RCC 7860 (cell line): ENCODE measurements at regions not wholly inside any gene's neighbourhood (a gene's known extent, or its start where the extent isn't known, plus 50 kb on each side); places are given as distances from the start of the nearest gene placed in this dataset.
"Not testable (repeated sequence)": the region's sequence is repeated elsewhere in the genome, so short reads cannot be mapped to it uniquely, and the experiment has no call there.

Experiments used
- DNase-seq: peaks from one replicate; pipeline ENCODE4 v3.0.0-alpha.2; 2015; ENCODE audit warnings: low spot score
- FAIRE-seq: peaks from 2 replicates; lab custom pipeline; 2012; peaks lifted over from hg19 to GRCh38; lab: Jason Lieb, UNC

- FAIRE-seq = no peak
- DNase-seq = no peak
Observed at GRCh38 chr11:110347660-110348059, 51.2 kb upstream of the RDX start.

GRCh38 chr11:110349138-110349996, 53.0 kb upstream of the RDX start:
- FAIRE-seq (no peak), DNase-seq (peak; percentile 79)

- FAIRE-seq, DNase-seq: not testable (repeated sequence)
Observed at GRCh38 chr11:110349997-110350383, 53.6 kb upstream of the RDX start.

GRCh38 chr11:110355011-110355744, 58.8 kb upstream of the RDX start:
- DNase-seq (no peak), FAIRE-seq (no peak)

GRCh38 chr11:110356762-110357671, 60.6 kb upstream of the RDX start:
- DNase-seq = peak; percentile 92
- FAIRE-seq = peak; percentile 94

DNA sequence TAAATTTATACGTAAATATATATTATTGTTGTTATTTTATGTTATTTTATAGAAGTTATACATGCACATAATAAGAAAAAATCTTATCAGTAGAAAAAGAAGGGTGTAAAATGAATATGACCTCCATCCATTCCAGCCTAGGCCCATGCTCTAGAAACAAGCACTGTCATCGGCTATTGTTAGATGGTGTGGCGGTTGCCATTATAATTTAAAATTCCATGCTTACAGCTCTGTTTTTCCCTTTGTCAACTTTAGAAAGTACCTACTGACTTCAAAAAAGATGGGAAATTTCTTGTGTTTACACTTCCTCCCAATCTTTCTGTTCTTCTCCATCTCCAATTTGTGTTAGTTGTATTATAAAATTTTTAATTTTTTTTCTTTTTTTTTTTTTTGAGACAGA, 61.9 kb upstream of the RDX start:
- no peak for FAIRE-seq
- DNase-seq = no peak

DNA sequence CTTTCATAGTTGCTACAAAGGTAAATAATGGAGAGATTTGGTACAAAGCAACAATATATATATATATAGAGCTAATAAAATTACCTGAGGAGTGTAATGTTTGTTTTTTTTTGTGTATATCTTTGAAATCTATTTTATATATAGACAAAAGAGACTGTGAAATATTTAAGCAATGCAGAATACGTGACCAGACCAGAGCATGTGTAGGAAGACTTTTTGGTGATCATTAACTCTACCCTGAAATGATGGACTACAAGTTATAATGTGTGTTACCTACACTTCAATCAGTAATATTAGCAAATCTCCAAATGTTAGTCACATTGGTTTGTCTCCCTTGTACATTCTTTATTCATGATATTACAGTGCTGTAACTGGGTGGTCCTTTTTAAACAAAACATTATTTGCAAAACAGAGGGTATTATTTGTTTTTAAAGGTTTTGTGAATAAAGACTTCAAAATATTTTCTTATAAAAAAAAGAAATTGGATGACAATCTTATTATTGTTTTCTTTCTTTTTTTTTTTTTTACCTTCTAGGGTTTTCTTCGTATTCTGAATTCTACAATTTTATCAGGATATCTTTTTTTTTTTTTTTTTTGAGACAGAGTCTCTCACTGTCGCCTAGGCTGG, 64.5 kb upstream of the RDX start:
- peak; percentile 50 for FAIRE-seq
- not testable (repeated sequence) for DNase-seq

DNA sequence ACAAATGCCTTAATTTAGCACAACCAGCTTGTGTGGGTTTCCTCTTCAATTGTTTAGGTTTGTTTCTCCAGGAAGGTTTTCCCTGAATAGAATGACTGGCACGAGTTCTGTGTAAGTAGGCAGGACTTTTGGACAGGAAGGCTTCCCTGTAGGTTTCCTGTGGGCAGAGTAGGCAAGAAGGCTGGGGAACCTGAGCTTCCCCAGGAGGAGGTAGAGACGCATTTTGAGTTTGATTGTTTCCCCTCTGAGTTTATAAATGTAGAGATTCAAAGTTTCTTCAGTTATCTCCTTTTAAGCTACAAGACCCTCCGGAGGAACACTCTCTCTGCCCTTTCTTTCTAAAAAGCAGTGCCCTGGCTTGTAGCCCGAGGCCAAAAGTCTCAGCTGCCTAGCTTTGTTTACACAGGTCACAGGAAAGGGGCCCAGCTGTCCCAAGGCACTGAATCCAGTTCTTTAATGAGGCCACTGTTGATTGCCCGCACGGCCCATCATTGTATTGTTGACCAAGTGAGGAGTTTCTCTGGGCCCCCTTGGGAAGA, 66.6 kb upstream of the RDX start:
- no peak for FAIRE-seq
- peak; percentile 27 for DNase-seq

DNA sequence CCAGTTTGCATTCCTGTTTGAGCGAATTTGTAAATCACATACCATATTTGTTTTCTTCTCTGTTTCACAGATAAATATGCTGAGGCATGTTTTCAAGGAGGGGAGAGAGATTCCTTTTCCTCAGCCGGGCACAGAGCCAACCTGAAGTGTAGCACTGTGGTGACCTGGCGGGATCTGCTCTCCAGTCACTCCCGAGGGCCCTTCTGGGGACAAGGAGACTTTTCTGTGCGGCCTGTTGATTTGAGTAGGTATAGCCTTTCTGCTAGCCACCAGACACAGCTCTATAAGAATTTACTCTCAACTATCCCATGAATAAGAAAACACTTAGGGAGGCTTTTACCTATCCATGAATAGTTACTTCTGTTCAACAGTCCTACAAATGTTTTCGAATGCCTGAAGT, 63.5 kb upstream of the FDX1 start:
- DNase-seq (no peak), FAIRE-seq (no peak)

- FAIRE-seq (peak; percentile 85), DNase-seq (no peak)
Observed at GRCh38 chr11:110367571-110367970, 62.2 kb upstream of the FDX1 start.

DNA sequence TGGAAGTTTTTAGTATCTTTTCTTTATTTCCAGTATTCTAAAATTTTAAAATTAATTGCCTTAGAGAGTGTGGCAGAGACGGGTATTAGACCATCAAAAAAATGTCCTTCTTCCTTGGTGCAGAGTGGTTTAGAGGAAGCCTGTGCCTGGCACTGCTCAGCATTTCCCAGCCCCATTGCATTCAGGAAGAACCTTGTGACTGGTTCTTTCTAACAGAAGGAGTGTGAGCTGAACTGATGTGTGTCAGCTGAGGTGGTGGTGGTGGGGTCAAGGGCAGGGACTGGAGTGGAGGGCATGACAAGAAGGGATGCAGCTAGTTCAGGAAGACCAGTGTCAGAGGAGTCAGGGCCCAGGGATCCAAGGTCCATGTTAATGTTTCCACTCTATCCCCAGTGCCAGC, 58.7 kb upstream of the FDX1 start:
- DNase-seq = no peak
- no peak for FAIRE-seq

GRCh38 chr11:110373051-110373702, 56.6 kb upstream of the FDX1 start:
- FAIRE-seq (no peak), DNase-seq (peak; percentile 26)

- no peak for DNase-seq
- FAIRE-seq = no peak
Observed at GRCh38 chr11:110374921-110375320, 54.8 kb upstream of the FDX1 start.

GRCh38 chr11:110375351-110375750, 54.4 kb upstream of the FDX1 start:
- DNase-seq (no peak), FAIRE-seq (no peak)

- DNase-seq (no peak), FAIRE-seq (no peak)
Observed at GRCh38 chr11:110376021-110376420, 53.7 kb upstream of the FDX1 start.

- peak; percentile 78 for DNase-seq
- peak; percentile 80 for FAIRE-seq
Observed at GRCh38 chr11:110376711-110377324, 52.9 kb upstream of the FDX1 start.

GRCh38 chr11:110377434-110377833, 52.3 kb upstream of the FDX1 start:
- DNase-seq (no peak), FAIRE-seq (no peak)

- FAIRE-seq = no peak
- DNase-seq = no peak
Observed at GRCh38 chr11:110379261-110379660, 50.5 kb upstream of the FDX1 start.

DNA sequence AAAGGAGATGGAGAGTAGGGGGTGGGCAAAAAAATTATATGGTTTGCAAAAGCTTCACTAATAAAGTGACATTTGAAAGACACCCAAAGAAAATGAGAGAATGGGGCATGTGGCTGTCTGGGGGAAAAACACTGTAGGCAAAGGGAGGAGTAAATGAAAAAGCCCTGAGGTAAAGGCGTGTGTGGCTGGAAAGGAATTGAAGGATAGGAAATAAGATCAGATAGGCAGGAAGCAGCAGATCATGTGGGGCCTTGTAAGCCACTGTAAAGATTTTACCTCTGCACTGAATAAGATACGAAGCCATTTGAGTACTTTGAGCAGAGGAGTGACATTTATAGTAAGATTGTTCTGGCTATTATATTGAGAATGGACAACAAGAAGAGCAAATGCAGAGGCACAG, 49.8 kb upstream of the FDX1 start:
- DNase-seq (no peak), FAIRE-seq (no peak)
